GM12872 (cell line): ENCODE measurements at regions not wholly inside any gene's neighbourhood (a gene's known extent, or its start where the extent isn't known, plus 50 kb on each side); places are given as distances from the start of the nearest gene placed in this dataset.

Experiments used
- CTCF ChIP-seq: IDR thresholded peaks from 3 replicates; pipeline ENCODE4 v1.5.1; 2011; ENCODE audit warnings: low read depth, mild to moderate bottlenecking, low read length, moderate library complexity; ENCODE audit not compliant: insufficient read depth

- no peak for TF ChIP-seq CTCF
Observed at GRCh38 chr4:188647820-188648370, 508.7 kb downstream of the TRIML1 start.

GRCh38 chr4:188649635-188650034 lies 510.4 kb downstream of the TRIML1 start:
- no peak for TF ChIP-seq CTCF

- no peak for TF ChIP-seq CTCF
Observed at GRCh38 chr4:188650516-188650915, 511.3 kb downstream of the TRIML1 start.

- no peak for TF ChIP-seq CTCF
Observed at GRCh38 chr4:188657365-188657764, 518.1 kb downstream of the TRIML1 start.

- no peak for TF ChIP-seq CTCF
Observed at GRCh38 chr4:188658958-188659522, 519.8 kb downstream of the TRIML1 start.

- TF ChIP-seq CTCF, result no peak
Observed at GRCh38 chr4:188660796-188661195, 521.6 kb downstream of the TRIML1 start.

GRCh38 chr4:188661502-188661901 lies 522.3 kb downstream of the TRIML1 start:
- no peak for TF ChIP-seq CTCF
